ENCODE measurements at regions not wholly inside any gene's neighbourhood (a gene's known extent, or its start where the extent isn't known, plus 50 kb on each side); places are given as distances from the start of the nearest gene placed in this dataset.

DNA sequence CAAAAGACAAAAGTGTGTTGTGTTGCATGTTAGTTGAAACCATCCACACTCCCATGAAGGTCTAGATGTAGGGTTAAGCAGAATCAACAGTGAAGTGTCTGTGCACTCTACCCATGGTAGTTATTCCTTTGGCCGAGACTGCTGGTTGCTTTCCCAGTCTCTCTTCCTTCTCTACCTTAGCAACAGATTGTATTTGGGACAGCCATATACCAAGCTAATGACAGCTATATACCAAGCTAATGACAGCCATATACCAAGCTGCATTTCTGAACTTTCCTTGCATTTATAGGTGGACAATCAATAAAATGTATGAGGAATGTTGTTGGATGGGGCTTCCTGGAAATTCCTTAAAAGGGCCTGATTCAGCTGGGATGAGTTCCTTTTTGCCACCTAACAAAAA is 80.5 kb upstream of the ENPEP start:
- Mint-ChIP-seq H3K4me1 (no peaks in the 10 kb centered on the region), H3K36me3 (ENCODE audit: low read depth) (no peaks in the 10 kb centered on the region), H3K27ac (no peak overlapping the region), H3K4me3 (no peak overlapping the region), H3K9me3 (no peaks in the 10 kb centered on the region), H3K27me3 (peaks cover 4% of the 10 kb centered on the region)
- POLR2A ChIA-PET, result no interaction called here
- DNase-seq, result no peak
- CTCF ChIA-PET, result no interaction called here

DNA sequence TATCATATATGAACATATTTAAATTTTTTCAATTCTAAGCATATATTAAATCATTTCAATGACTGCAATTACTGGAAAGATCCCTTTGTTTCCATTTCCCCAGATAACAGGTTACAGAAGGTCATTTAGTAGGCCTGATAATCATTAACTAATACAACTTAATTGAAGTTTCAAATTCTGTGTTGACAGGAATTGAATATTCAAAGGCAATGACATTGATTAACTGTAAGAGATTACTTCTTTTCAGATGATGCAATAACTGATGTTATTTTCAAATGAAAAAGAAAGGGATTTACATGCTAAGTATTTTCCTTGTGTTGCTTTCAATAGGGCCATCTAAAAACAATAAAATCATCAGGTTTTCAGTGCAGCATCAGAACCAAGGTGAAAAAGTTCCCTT is 81.1 kb upstream of the ENPEP start:
- no peak overlapping the region for H3K4me3 Mint-ChIP-seq
- H3K27ac Mint-ChIP-seq, result no peak overlapping the region
- no peaks in the 10 kb centered on the region for H3K36me3 Mint-ChIP-seq (ENCODE audit: low read depth)
- ChIA-PET CTCF (no interaction called here), POLR2A (no interaction called here)
- no peaks in the 10 kb centered on the region for H3K4me1 Mint-ChIP-seq
- no peak for DNase-seq
- peaks cover 2% of the 10 kb centered on the region for H3K9me3 Mint-ChIP-seq
- peaks cover 4% of the 10 kb centered on the region for H3K27me3 Mint-ChIP-seq

DNA sequence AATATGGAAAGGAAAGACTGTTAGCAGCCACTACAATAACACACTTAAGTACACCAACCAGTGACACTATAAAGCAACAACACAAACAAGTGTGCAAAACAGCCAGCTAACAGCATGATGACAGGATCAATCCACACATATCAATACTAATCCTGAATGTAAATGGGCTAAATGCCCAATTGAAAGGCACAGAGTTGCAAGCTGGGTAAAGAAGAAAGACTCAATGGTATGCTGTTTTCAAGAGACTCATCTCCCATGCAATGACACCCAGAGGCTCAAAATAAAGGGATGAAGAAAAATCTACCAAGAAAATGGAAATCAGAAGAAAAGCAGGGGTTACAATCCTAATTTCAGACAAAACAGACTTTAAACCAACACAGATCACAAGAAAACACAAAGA is 94.2 kb upstream of the ENPEP start:
- DNase-seq, result no peak
- CTCF ChIA-PET, result no interaction called here
- Mint-ChIP-seq H3K4me1 (no peaks in the 10 kb centered on the region), H3K4me3 (no peak overlapping the region), H3K27me3 (peaks cover 3% of the 10 kb centered on the region), H3K9me3 (peaks cover 9% of the 10 kb centered on the region), H3K36me3 (ENCODE audit: low read depth) (no peaks in the 10 kb centered on the region), H3K27ac (no peak overlapping the region)
- POLR2A ChIA-PET, result no interaction called here

DNA sequence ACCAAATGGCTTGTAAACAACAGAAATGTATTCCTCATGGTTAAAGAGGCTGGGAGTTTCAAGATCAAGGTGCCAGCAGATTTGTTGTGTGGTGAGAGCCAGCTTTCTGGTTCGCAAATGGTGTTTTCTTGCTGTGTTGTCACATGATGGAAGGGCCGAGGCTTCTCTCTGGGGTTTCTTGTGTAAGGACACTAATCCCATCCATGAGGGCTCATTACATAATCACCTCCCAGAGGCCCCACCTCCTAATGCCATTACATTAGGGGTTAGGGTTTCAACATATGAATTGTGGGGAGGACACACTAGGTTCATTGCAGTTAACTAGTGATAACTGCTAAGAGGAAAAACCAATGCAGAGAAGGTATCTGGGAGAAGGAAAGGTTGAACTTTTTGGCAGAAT is 103.5 kb upstream of the ENPEP start:
- Mint-ChIP-seq H3K4me1 (no peaks in the 10 kb centered on the region), H3K9me3 (no peaks in the 10 kb centered on the region), H3K4me3 (no peak overlapping the region), H3K27ac (no peak overlapping the region), H3K36me3 (ENCODE audit: low read depth) (no peaks in the 10 kb centered on the region), H3K27me3 (peaks cover 2% of the 10 kb centered on the region)
- ChIA-PET CTCF (no interaction called here), POLR2A (no interaction called here)
- no peak for DNase-seq

DNA sequence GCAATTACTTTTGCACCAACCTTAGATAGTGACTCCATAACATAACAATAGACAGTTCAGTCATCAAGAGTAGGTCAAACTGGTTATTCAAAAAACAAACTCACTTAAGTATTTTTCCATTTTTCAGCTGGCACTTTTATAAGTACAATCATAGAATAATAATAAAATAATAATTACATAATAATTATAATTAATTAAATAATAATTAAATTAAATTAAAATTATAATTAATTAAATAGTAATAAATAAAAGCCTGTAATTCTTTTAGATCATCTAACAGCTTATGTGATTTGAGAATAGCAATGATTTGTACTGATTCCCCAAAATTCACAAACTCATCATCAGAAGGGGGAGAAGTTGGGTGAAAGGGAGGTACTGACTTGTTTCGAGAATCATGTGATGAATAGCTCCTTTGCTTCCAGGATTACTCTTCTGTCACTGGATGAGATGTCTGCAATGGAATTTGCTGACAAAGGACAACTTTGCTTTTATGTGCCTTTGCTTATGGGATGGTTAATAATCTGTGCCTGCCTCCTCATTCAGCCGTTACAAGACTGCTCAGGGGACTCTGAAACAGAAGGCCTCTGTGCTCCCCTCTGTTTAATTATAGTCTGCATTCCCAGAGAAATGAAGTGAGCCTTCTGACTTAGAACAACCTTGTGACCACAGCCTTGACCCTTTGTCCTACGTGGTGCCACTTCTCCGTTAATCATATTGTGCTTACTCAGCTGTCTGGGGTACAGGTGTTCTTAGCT is 104.8 kb upstream of the ENPEP start:
- Mint-ChIP-seq H3K4me3 (no peak overlapping the region), H3K27ac (no peak overlapping the region), H3K4me1 (no peaks in the 10 kb centered on the region), H3K36me3 (ENCODE audit: low read depth) (no peaks in the 10 kb centered on the region), H3K9me3 (no peaks in the 10 kb centered on the region), H3K27me3 (no peaks in the 10 kb centered on the region)
- ChIA-PET POLR2A (no interaction called here), CTCF (interaction anchor here (1.3 kb wide), 1 partner anchor 8 kb away, joined by 3 read pairs; no protein-coding TSS in a partner anchor)
- no peak for DNase-seq

DNA sequence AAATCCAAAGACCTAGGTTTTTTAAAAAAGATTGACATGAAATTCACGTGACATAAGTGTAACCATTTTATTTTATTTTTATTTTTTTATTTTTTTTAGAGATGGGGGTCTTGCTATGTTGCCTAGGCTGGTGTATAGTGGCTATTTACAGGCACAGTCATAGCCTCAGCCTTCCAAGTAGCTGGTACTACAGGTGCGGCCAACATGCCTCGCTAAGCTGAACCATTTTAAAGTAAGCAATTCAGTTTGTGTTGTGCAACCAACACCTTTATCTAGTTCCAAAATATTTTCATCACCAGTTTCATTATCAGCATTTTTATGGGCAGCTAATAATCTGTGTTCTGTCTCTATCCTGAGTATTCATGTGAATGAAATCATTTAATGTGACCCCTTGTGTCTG is 107.5 kb upstream of the ENPEP start:
- Mint-ChIP-seq H3K27me3 (peaks cover 4% of the 10 kb centered on the region), H3K4me1 (no peaks in the 10 kb centered on the region), H3K36me3 (ENCODE audit: low read depth) (no peaks in the 10 kb centered on the region), H3K4me3 (no peak overlapping the region), H3K9me3 (no peaks in the 10 kb centered on the region), H3K27ac (no peak overlapping the region)
- CTCF ChIA-PET, result no interaction called here
- POLR2A ChIA-PET, result no interaction called here
- no peak for DNase-seq

DNA sequence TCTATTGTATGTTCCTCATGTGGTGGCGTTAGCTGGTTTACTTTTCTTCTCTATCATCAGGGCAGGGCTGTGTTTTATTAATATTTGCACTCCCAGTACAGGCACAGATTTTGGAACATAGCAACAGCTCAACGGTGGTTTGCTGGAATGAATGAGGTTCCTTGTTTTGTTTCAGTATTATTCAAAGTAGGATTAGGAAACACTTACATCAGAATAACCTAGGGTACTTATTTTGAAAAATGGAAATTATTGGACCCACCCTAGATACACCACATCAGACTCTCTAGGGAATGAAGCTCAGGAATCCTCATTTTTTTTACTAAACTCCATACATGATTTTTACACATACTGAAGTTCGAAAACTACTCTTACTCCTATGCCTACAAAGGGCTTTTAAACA is 108.8 kb upstream of the ENPEP start:
- Mint-ChIP-seq H3K9me3 (no peaks in the 10 kb centered on the region), H3K27me3 (peaks cover 4% of the 10 kb centered on the region), H3K36me3 (ENCODE audit: low read depth) (no peaks in the 10 kb centered on the region), H3K4me3 (no peak overlapping the region), H3K4me1 (no peaks in the 10 kb centered on the region), H3K27ac (no peak overlapping the region)
- no peak for DNase-seq
- ChIA-PET CTCF (no interaction called here), POLR2A (no interaction called here)

DNA sequence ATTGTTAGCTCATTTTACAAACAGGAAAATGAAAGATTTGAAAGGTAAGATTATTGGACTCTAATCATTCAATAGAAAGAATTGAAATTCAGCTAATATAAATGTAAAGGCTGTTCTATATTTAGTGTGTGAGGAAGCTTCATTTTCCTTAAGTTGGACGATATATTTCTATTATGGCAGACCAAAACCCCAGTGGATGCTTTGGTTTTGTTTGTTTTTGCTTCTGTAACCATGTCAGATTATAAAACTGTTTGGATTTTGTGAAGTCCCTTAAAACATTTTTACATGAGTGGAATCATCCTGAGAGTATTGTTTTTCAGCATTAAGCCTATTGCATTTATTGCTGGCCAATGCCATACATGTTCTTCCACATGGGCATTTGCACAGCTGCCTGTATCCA is 110.2 kb upstream of the ENPEP start:
- Mint-ChIP-seq H3K4me1 (no peaks in the 10 kb centered on the region), H3K4me3 (no peak overlapping the region), H3K36me3 (ENCODE audit: low read depth) (no peaks in the 10 kb centered on the region), H3K9me3 (no peaks in the 10 kb centered on the region), H3K27ac (no peak overlapping the region), H3K27me3 (peaks cover 6% of the 10 kb centered on the region)
- ChIA-PET CTCF (no interaction called here), POLR2A (no interaction called here)
- DNase-seq, result no peak

DNA sequence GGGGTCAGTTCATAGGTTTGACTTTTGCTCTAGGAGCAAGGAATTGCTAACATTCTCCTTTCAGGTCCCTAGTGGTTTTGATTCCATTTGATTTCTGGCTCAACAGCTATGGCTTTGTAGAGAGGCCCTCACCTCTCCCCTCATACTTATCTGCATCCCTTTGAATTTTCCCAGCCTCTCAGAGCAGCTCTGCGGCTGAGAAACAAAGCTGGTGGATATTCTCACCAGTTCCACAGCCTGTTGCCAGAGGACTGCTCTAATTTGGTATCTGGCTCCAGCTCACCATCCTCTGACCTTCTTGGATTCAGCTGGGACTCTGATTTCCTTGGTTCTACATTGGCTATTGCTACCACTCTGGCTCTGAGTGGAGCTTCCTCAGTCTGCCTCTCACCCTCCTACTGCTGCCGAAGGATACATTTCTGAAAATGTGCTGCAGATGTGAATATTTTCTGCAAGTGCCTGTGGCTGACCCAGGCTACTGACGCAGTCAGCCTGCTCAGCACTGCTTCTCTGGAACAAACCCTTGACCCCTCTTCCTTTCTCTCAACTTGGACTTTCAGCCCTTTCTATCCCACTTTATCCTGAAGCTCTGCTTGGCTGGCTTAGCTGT is 110.9 kb upstream of the ENPEP start:
- Mint-ChIP-seq H3K4me3 (no peak overlapping the region), H3K36me3 (ENCODE audit: low read depth) (no peaks in the 10 kb centered on the region), H3K27me3 (peaks cover 6% of the 10 kb centered on the region), H3K9me3 (no peaks in the 10 kb centered on the region), H3K27ac (no peak overlapping the region), H3K4me1 (no peaks in the 10 kb centered on the region)
- ChIA-PET CTCF (interaction anchor here (1.0 kb wide), 1 partner anchor 35 kb away, joined by 3 read pairs; no protein-coding TSS in a partner anchor), POLR2A (no interaction called here)
- no peak for DNase-seq

DNA sequence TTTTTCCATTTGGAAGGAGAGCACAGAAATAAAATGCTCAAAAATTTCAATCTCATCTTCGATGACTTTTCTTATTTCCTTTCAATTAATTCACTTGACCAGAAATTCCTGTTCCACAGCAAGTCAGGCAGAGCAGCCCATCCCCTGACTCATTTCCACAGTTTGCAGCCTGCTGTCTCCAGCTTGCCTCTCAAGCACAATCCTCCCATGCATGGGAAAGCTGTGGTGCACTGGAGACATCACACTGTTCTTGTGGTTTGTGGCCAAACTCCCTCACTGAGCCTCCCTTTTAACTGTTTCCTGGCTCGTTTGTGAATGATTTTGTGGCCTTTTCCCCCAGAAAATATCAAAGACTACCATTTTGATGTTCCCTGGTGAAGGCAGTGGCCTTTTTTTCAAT is 114.0 kb upstream of the ENPEP start:
- POLR2A ChIA-PET, result no interaction called here
- CTCF ChIA-PET, result no interaction called here
- no peaks in the 10 kb centered on the region for H3K4me1 Mint-ChIP-seq
- H3K36me3 Mint-ChIP-seq (ENCODE audit: low read depth), result no peaks in the 10 kb centered on the region
- H3K27ac Mint-ChIP-seq, result no peak overlapping the region
- H3K27me3 Mint-ChIP-seq, result peaks cover 11% of the 10 kb centered on the region
- no peak for DNase-seq
- H3K4me3 Mint-ChIP-seq, result no peak overlapping the region
- H3K9me3 Mint-ChIP-seq, result no peaks in the 10 kb centered on the region

DNA sequence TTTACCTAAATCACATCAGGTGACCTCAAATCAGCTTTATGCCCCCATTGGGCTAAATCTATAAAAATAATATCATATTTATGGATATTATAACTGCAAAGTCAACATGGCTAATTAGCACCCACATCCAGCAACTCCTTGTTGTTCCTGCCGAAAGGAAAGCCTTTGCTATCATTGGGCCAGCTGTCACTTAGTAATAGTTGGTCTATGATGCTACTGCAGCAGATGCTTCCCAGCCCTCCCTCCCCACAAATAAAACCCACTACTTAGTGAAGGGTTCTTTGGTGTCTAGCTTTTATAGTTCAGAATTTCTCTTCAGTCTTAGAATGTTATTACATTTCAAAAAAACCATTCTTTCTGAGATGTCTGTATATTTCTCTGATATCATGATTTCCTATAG is 116.9 kb upstream of the ENPEP start:
- Mint-ChIP-seq H3K4me1 (no peaks in the 10 kb centered on the region), H3K4me3 (no peak overlapping the region), H3K36me3 (ENCODE audit: low read depth) (no peaks in the 10 kb centered on the region), H3K9me3 (no peaks in the 10 kb centered on the region), H3K27ac (no peak overlapping the region), H3K27me3 (peaks cover 10% of the 10 kb centered on the region)
- ChIA-PET CTCF (no interaction called here), POLR2A (no interaction called here)
- no peak for DNase-seq

DNA sequence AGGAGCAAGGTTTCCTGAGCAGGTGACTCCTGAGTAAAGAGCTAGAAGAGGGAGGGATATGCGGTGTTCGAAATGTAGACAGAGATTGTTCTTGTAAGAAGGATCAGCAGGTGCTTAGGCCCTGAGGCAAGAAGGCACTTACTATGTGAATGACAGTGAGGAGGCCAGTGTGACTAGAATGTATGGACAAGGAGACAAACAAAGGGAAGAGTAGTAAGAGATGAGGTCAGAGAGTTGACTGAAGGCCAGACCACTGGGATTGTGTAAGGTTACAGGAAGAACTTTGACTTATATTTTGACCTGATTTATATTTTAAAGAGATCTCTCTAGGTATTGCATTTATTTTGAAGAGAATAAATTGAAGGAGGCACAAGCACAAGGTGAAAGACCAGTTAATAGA is 118.4 kb upstream of the ENPEP start:
- peaks cover 13% of the 10 kb centered on the region for H3K27me3 Mint-ChIP-seq
- no peaks in the 10 kb centered on the region for H3K36me3 Mint-ChIP-seq (ENCODE audit: low read depth)
- H3K9me3 Mint-ChIP-seq, result no peaks in the 10 kb centered on the region
- no peak overlapping the region for H3K27ac Mint-ChIP-seq
- CTCF ChIA-PET, result no interaction called here
- no peak for DNase-seq
- POLR2A ChIA-PET, result no interaction called here
- no peaks in the 10 kb centered on the region for H3K4me1 Mint-ChIP-seq
- no peak overlapping the region for H3K4me3 Mint-ChIP-seq

DNA sequence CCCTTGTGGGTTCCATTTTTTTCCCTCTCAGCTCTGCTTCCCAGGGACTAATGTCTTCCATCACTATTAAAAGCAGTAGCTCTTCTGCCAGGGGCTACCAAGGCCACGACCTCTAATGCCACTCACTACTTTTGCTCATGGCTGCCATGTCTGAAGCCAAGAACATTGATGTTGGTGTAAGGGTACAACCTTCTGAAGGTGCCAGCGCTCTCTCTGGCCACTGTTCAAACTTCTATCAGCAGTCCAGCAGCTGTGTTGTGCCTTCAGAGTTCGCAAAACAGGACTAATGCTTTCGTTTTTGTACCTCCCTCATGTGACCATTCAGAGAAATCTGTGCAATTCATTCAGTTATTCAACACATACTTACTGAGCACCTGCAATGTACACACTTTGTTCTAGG is 121.5 kb upstream of the ENPEP start:
- no peak overlapping the region for H3K4me3 Mint-ChIP-seq
- CTCF ChIA-PET, result interaction anchor here (0.6 kb wide), 1 partner anchor 336 kb away, joined by 4 read pairs; no protein-coding TSS in a partner anchor
- no peaks in the 10 kb centered on the region for H3K9me3 Mint-ChIP-seq
- peaks cover 11% of the 10 kb centered on the region for H3K27me3 Mint-ChIP-seq
- no peaks in the 10 kb centered on the region for H3K4me1 Mint-ChIP-seq
- DNase-seq, result no peak
- no peak overlapping the region for H3K27ac Mint-ChIP-seq
- POLR2A ChIA-PET, result no interaction called here
- H3K36me3 Mint-ChIP-seq (ENCODE audit: low read depth), result no peaks in the 10 kb centered on the region

All from activated CD4-positive, alpha-beta T cell treated with anti-CD3 and anti-CD28 coated beads, Interleukin-2, amount 10 ng/mL, durations not matched to agents 7 days and 5 days (primary cell).